Prostate gland (tissue), 2 donors: ENCODE measurements at regions not wholly inside any gene's neighbourhood (a gene's known extent, or its start where the extent isn't known, plus 50 kb on each side); places are given as distances from the start of the nearest gene placed in this dataset.
"Not testable (repeated sequence)": the region's sequence is repeated elsewhere in the genome, so short reads cannot be mapped to it uniquely, and the experiment has no call there.

Experiments
- CTCF ChIP-seq, 4 experiments: fragments of 200-600 bp in 2 of 4; fragments of 450-650 bp in 2 of 4; sonication (generic) in 2 of 4; IDR thresholded peaks; 1 replicate in 3 of 4; 2 replicates in 1 of 4; pipeline ENCODE4 v1.5.1; 2016 to 2019; ENCODE audit warnings: antibody characterized with exemption in 4 of 4, mild to moderate bottlenecking in 2 of 4, moderate library complexity in 2 of 4
- POLR2A ChIP-seq: fragments of 450-650 bp; IDR thresholded peaks from one replicate; pipeline ENCODE4 v1.6.1; 2016; ENCODE audit warnings: antibody characterized with exemption, mild to moderate bottlenecking
- POLR2AphosphoS5 ChIP-seq: sonication (generic); formaldehyde crosslinking; IDR thresholded peaks from one replicate; pipeline ENCODE4 v1.6.1; 2017; ENCODE audit warnings: antibody characterized with exemption

DNA sequence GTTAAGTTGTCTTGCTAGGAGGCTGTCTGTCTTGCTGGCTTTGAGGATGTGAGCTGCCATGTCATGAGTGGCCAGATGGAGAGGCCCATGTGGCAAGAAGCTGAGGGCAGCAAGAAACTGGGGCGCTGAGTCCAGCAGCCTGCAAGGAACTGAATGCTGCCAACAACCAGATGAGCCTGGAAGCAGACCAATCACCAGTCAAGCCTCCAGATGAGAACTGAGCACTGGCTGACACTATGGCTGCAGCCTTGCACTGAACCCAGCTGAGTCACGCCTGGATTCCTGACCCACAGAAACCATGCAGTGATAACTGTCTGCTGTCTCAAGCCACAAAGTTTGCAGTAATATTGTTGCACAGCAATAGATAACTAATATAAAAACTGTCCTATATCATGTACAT lies 104.4 kb downstream of the UNC93B1 start:
- not testable (repeated sequence) for TF ChIP-seq POLR2AphosphoS5; CTCF (IDR thresholded peaks at IDR 0.05); POLR2A
